Posterior vena cava (tissue), 2 donors: ENCODE measurements at regions not wholly inside any gene's neighbourhood (a gene's known extent, or its start where the extent isn't known, plus 50 kb on each side); places are given as distances from the start of the nearest gene placed in this dataset.

Source experiments
- DNase-seq: peaks from one replicate; pipeline ENCODE4 v3.0.0-alpha.2; 2020; ENCODE audit warnings: low spot score
- intact Hi-C, 2 donors: fragments of 100-400 bp; cut with DNase I; formaldehyde crosslinking; loops; one replicate each; pipeline versions ENCODE4 v1.14.1 to v1.14.2; 2022 to 2023
- donor health status: DM: yes; HTN: yes; CAD: no.
- donor health status: DM: yes; HTN: yes; CAD: no.

DNA sequence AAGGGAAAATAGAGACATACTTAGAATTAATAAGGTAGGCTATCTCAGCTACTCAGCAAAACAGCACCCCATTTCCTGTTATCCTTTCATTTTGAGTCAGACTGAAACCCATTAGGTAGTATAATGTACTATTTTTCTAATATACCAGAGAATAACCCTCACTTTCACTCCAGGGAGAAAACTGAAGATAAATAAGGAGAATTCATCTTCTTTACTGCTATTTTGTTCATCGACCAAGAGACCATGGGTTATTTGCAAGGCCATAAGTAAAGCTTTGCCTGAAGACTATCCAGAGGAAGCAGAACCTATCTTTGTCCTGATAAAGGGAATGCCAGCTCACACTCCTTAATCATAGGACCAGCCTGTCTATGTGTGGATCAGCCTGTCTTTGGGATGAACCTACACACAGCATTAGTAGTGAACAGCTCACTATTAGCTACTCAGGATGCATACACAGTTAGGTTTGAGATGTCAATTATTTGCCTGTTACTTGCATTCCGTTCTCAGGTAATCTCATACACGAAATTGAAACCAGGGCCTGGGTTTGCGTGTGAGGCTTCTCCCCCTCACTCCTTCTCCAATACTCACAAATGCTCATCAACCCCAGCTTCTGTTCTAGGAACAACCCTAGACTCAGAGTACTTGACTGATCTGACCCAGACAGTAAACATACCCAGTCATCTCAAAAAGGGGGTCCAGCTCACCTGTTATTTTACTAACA, 124.4 kb downstream of the DAD1 start:
- intact Hi-C loops = loop anchor here in 1 of 2 donors (5.0 kb wide), 1 partner anchor 317 kb away; no protein-coding TSS in a partner anchor
- no peak for DNase-seq

DNA sequence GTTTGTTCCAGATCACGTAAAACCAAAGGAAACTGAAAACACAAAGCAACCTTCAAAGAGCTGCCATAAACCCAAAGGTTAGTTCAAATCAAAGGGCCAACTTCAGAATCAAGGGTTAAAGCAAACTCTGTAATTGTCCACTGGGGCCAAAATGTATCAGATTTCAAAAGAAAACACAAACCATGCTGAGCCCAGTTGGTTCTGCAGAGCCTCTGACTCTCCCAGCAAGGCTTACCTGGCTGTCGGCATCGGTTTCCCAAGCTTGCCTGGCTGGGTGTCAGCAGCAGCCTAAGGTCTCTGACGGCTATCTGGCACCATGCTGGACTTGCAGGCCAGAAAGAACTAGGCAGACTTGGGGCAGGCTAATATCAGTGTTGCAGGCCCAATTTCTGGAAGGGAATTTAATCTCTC, 125.3 kb downstream of the DAD1 start:
- DNase-seq = no peak

DNA sequence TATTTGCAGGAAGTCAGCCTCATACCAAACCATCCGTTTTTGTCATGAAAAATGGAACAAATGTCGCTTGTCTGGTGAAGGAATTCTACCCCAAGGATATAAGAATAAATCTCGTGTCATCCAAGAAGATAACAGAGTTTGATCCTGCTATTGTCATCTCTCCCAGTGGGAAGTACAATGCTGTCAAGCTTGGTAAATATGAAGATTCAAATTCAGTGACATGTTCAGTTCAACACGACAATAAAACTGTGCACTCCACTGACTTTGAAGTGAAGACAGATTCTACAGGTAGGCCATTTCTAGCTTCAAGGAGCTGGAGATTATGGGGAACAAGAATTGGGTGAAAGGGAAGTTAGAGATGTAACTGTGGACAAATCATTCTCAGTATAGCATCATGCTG, 126.1 kb downstream of the DAD1 start:
- no peak for DNase-seq
- intact Hi-C loops = loop anchor here in 1 of 2 donors (5.0 kb wide), 1 partner anchor 316 kb away; no protein-coding TSS in a partner anchor

More for the DNA sequence above, 125.3 kb downstream of the DAD1 start:
- intact Hi-C loops = loop anchor here in 1 of 2 donors (5.0 kb wide), 1 partner anchor 316 kb away; no protein-coding TSS in a partner anchor

DNA sequence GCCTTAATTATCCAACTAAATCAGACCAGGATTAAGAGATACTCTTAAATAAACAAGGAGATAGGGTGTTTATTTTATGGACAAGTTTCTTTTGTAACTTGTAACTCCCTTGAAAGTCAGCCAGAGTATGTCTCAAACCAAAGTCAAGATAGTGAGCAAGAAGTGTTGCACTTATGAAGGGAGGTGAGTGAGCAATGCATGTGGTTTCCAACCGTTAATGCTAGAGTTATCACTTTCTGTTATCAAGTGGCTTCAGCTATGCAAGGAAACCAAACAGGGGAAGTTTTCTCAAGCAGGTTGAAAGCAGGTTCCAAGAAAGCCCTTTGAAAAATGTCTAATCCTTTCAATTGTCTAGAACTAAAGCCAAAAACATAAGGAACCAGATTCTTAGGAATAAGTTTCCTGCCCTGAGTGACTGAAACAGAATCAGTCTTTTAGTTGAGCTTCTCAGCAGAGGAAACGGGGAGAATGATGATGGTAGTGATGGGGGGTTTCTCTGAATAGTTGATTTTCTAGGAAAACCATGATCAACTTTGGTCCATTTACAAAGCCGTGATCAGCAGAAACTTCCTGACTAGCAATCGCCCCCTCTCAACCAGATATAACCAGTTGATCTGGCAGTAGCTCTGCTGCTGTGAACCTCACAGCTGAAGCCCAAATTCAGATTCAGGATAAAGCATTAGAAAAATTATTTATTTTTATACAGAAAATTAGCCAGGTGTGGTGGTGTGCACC, 128.4 kb downstream of the DAD1 start:
- DNase-seq = no peak
- intact Hi-C loops = loop anchor here in 1 of 2 donors (5.0 kb wide), 1 partner anchor 313 kb away; no protein-coding TSS in a partner anchor

GRCh38 chr14:22458737-22459136, 130.3 kb downstream of the DAD1 start:
- DNase-seq = no peak
- intact Hi-C loops = no loop called here

DNA sequence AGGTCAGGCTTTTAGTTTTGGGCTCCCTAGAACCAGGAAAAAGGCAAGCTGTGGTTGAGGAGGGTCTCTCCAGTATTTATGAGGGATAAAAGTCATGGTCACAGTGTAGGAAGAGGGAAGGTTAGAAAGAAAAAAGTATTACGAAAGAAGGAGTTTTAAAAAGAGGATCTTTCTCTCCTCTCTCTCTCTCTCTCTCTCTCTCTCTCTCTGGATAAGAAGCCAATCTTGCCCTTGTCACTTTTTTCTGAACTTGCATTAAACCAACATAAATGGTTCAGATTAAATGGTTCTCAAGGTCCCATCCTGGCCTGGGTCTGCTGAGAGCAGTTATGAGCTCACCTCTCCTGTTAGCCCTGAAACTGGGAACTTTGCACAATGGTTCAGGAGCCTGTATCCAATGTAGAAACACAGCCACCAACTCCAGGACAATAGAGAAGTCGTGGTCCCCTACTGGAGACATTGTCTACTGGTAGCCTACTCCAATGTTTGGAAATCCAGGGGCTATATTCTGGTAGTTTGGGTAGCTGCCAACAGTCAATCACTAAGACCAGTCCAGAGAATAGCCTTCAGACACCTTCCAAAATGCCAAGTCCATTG, 131.9 kb downstream of the DAD1 start:
- intact Hi-C loops = no loop called here
- DNase-seq = no peak

DNA sequence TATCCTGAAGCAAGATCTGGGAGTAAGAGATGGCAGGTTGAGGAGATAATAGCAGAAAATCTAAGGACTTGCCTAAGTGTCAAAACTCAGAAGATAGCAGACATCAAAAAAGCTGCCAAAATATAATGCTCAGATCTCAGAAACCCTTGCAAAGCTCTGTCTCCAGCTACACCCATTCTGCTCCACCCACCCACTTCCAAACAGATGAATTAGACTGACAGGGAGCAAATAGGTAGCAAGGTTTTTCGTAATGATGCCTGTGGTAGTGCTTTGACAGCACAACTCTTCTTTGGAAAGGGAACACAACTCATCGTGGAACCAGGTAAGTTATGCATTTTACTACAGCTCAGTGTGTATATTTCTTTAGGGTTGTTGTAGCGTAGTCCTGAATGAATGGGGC, 132.6 kb downstream of the DAD1 start:
- intact Hi-C loops = no loop called here
- DNase-seq = no peak

- intact Hi-C loops = no loop called here
Observed at GRCh38 chr14:22452330-22452729, 136.7 kb downstream of the DAD1 start.

GRCh38 chr14:22450266-22450665, 138.8 kb downstream of the DAD1 start:
- intact Hi-C loops = no loop called here
- DNase-seq = no peak

More at GRCh38 chr14:22452330-22452729, 136.7 kb downstream of the DAD1 start:
- no peak for DNase-seq

GRCh38 chr14:22449600-22449905, 139.5 kb downstream of the DAD1 start:
- DNase-seq = no peak
- intact Hi-C loops = no loop called here

GRCh38 chr14:22448905-22449599, 140.0 kb downstream of the DAD1 start:
- intact Hi-C loops = no loop called here
- DNase-seq = no peak

GRCh38 chr14:22448035-22448904, 140.8 kb downstream of the DAD1 start:
- intact Hi-C loops = no loop called here
- DNase-seq = no peak

DNA sequence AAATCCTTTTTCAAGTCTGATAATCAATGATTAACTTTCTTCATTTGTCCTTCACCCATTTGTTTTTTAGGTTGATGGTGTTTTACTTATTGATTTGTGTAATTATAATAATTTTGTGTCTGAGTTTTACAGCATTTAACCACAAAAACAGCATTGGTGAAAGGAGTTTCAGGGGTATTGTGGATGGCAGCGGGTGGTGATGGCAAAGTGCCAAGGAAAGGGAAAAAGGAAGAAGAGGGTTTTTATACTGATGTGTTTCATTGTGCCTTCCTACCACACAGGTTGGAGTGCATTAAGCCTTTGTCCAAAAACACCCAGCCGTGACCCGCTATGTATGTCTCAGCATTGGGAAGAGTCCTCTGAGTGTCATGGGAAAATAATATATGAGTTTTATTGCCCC, 150.3 kb downstream of the DAD1 start:
- intact Hi-C loops = no loop called here
- DNase-seq = no peak

GRCh38 chr14:22434901-22435550, 154.0 kb downstream of the DAD1 start:
- intact Hi-C loops = no loop called here
- no peak for DNase-seq

GRCh38 chr14:22434030-22434429, 155.0 kb downstream of the DAD1 start:
- DNase-seq = no peak
- intact Hi-C loops = no loop called here

DNA sequence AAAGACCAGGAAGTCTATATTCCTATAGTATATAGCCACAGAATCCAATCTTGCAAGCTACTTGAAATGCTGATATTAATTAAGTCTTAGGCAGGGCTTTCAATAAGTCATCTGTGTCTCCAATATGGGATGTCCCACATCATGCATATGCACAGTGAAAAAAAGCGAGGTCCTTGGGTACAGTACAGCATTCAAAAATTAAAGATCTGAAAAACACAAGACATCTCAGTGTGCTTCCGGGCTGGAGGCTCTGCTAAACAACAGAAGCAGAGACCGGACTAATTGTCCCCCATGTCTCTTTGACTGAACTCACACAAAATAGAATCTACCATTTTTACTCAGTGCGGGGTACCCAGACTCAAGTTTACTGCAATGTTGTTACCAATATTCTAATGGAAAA, 156.0 kb downstream of the DAD1 start:
- intact Hi-C loops = no loop called here
- DNase-seq = no peak

DNA sequence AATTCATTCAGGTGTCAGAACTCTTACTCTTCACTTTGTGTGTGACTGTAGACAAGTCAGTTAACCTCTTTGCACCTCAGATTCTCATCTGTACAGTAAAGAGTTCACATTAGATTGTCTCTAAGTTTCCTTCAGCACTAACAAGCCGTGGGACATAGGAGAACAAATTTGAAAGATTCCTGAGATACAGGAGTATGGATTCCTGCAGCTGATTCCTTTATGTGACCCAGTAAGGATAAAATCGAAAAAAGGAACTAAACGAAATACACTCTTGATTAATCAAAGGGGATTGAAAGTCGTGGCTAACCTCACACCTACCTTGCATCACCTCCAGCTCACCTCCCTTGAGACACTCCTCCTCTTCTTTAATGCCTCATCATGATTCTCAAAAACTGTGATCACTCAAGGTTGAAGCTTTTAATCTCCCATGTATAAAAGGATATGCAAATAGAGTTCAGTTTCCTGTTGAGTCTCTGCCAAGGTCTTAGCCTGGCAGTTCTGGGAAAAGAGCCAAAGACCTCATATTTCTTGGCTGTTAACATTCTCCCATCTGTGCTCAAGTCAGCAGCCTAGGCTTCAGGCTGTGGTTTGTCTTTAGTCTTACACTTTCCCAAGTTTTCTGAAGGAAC, 156.6 kb downstream of the DAD1 start:
- intact Hi-C loops = no loop called here
- no peak for DNase-seq
